A673 (cell line): ENCODE measurements at regions not wholly inside any gene's neighbourhood (a gene's known extent, or its start where the extent isn't known, plus 50 kb on each side); places are given as distances from the start of the nearest gene placed in this dataset.

Experiments
- BruUV-seq: library from RNA; stranded (reverse); fragments of 400-500 nt; replicated peaks from 2 replicates; lab custom pipeline; 2021; lab: Mats Ljungman, UMichigan
- CTCF ChIA-PET: fragments of 300-600 bp; sonication (Branson Sonifier 250); formaldehyde crosslinking; loops from one replicate; lab custom pipeline; 2022; ENCODE audit warnings: antibody characterized with exemption; lab: Charles Lee
- POLR2A ChIA-PET: fragments of 300-600 bp; sonication (Branson Sonifier 250); formaldehyde crosslinking; loops from one replicate; lab custom pipeline; 2022; ENCODE audit warnings: antibody characterized with exemption; ENCODE audit not compliant: low non-redundant PET; lab: Charles Lee
- DNase-seq: peaks from one replicate; pipeline ENCODE4 v3.0.0-alpha.2; 2015; ENCODE audit warnings: low spot score
- H3K27ac ChIP-seq: fragments of 200-600 bp; sonication (generic); 2 replicates; pipeline ENCODE4 v1.5.1; 2016; ENCODE audit warnings: mixed run types, low read depth, mild to moderate bottlenecking, mixed read lengths, antibody characterized with exemption, low read length; ENCODE audit not compliant: poor library complexity, severe bottlenecking
- H3K27me3 ChIP-seq: fragments of 200-600 bp; sonication (generic); replicated peaks from 2 replicates; pipeline ENCODE4 v1.6.1; 2017; ENCODE audit warnings: mixed run types, low read depth, mild to moderate bottlenecking, mixed read lengths, antibody characterized with exemption, low read length; ENCODE audit not compliant: insufficient read depth, poor library complexity
- H3K36me3 ChIP-seq: fragments of 200-600 bp; sonication (generic); 2 replicates; pipeline ENCODE4 v1.6.1; 2016; ENCODE audit warnings: mixed run types, mild to moderate bottlenecking, mixed read lengths, antibody characterized with exemption, low read length; ENCODE audit not compliant: insufficient read depth, poor library complexity, severe bottlenecking
- H3K4me1 ChIP-seq: fragments of 200-600 bp; sonication (generic); 2 replicates; pipeline ENCODE4 v1.6.1; 2017; ENCODE audit warnings: mixed run types, mild to moderate bottlenecking, mixed read lengths, antibody characterized with exemption, low read length; ENCODE audit not compliant: insufficient read depth, poor library complexity, severe bottlenecking
- H3K4me3 ChIP-seq: fragments of 200-600 bp; sonication (generic); 2 replicates; pipeline ENCODE4 v1.5.1; 2016; ENCODE audit warnings: low read depth, mixed run types, mild to moderate bottlenecking, mixed read lengths, low read length; ENCODE audit not compliant: poor library complexity, severe bottlenecking
- H3K9me3 ChIP-seq: fragments of 200-600 bp; sonication (generic); 2 replicates; pipeline ENCODE4 v1.6.1; 2016; ENCODE audit warnings: mixed run types, low read depth, mild to moderate bottlenecking, mixed read lengths, antibody characterized with exemption, low read length; ENCODE audit not compliant: poor library complexity, severe bottlenecking
- EZH2 ChIP-seq: fragments of 200-600 bp; sonication (generic); IDR thresholded peaks from 2 replicates; pipeline ENCODE4 v1.6.1; 2017; ENCODE audit warnings: borderline replicate concordance, low read depth, mild to moderate bottlenecking, mixed read lengths, antibody characterized with exemption, low read length; ENCODE audit not compliant: poor library complexity, severe bottlenecking
- intact Hi-C: fragments of 100-400 bp; cut with micrococcal nuclease; formaldehyde crosslinking; loops from one replicate; pipeline ENCODE4 v1.10.0; 2022; ENCODE audit not compliant: unreplicated experiment
- TF ChIP-seq, protein P1 (sequence below): fragments of 300-800, 200-600 bp; sonication (generic); conservative IDR thresholded peaks from 2 replicates; pipeline ENCODE4 v1.5.1; 2017; ENCODE audit warnings: low read depth, mild to moderate bottlenecking, antibody characterized with exemption, low read length, moderate library complexity, mixed read lengths

DNA sequence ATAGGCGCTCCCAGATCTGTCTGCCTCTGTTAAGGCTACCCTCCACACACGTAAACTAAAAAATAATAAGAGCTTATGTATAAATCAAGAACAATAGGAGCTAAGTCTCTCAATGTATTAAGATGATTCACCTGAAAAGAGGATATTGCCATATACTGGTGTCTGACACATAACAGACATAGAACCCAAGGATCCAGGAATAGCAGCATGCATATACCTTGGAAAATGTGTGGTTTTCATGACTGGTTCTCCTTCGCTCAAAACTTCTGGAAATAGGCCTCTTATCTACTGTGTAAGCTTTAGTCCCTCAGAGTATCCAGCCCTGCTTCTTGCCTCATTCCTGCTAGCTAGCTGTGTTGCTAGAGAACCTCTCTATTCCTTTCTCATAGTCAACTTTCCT lies 203.7 kb upstream of the SLITRK2 start:
- H3K4me3 ChIP-seq: no peak overlapping the region
- intact Hi-C loops: no loop called here
- DNase-seq: no peak
- H3K36me3 ChIP-seq: no peaks in the 10 kb centered on the region
- no peaks in the 10 kb centered on the region for H3K4me1 ChIP-seq
- TF ChIP-seq EZH2: no peak
- TF ChIP-seq, protein P1, sequence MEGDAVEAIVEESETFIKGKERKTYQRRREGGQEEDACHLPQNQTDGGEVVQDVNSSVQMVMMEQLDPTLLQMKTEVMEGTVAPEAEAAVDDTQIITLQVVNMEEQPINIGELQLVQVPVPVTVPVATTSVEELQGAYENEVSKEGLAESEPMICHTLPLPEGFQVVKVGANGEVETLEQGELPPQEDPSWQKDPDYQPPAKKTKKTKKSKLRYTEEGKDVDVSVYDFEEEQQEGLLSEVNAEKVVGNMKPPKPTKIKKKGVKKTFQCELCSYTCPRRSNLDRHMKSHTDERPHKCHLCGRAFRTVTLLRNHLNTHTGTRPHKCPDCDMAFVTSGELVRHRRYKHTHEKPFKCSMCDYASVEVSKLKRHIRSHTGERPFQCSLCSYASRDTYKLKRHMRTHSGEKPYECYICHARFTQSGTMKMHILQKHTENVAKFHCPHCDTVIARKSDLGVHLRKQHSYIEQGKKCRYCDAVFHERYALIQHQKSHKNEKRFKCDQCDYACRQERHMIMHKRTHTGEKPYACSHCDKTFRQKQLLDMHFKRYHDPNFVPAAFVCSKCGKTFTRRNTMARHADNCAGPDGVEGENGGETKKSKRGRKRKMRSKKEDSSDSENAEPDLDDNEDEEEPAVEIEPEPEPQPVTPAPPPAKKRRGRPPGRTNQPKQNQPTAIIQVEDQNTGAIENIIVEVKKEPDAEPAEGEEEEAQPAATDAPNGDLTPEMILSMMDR: no peak
- ChIA-PET POLR2A (no interaction called here), CTCF (no interaction called here)
- H3K9me3 ChIP-seq: peaks cover 13% of the 10 kb centered on the region
- no peak overlapping the region for H3K27ac ChIP-seq
- no peaks in the 10 kb centered on the region for H3K27me3 ChIP-seq
- no TSS peak for BruUV-seq

DNA sequence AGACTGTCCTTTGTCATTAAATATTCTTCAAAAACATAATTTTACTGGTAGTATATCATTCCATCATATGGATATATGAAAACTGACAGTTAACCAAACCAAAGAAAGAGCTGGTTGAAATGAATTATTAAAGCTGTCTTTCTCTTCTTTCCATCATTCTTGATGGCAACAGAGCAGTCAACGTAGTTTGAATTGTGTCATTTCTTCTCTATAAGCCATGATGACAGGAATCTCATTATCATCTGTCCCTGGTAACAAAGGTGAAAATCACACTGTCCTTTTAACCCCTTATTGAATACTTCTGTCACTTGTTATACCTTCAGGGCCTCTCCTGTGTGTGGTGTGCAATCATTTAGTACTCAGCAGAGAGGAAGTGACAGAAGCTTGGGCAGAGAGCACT lies 197.0 kb upstream of the SLITRK2 start:
- no peaks in the 10 kb centered on the region for H3K27me3 ChIP-seq
- intact Hi-C loops: no loop called here
- POLR2A ChIA-PET: no interaction called here
- no TSS peak for BruUV-seq
- peaks cover 12% of the 10 kb centered on the region for H3K9me3 ChIP-seq
- H3K36me3 ChIP-seq: no peaks in the 10 kb centered on the region
- no peak for DNase-seq
- H3K27ac ChIP-seq: no peak overlapping the region
- no peak overlapping the region for H3K4me3 ChIP-seq
- H3K4me1 ChIP-seq: no peaks in the 10 kb centered on the region
- CTCF ChIA-PET: no interaction called here
- TF ChIP-seq, protein P1: no peak
- TF ChIP-seq EZH2: no peak

DNA sequence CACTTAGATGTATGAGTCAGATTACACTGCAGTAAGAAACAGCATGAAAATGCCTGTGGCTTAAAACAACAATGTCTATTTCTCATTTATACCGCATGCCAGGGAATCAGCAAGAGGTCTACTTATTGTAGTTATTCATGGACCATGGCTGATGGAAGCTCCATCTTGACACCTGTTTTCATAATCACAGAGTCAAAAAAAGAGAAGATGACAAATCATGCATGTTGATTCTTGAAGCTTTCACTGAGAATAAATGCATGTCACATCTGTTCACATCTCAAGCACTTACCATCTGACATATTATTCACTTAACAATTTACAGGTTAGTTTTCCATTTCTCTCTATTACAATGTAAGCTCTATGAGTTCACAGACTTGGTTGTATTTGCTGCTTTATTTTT lies 194.2 kb upstream of the SLITRK2 start:
- Histone ChIP-seq H3K27ac (no peak overlapping the region), H3K36me3 (no peaks in the 10 kb centered on the region), H3K4me1 (no peaks in the 10 kb centered on the region), H3K27me3 (no peaks in the 10 kb centered on the region), H3K4me3 (no peak overlapping the region), H3K9me3 (peaks cover 18% of the 10 kb centered on the region)
- intact Hi-C loops: no loop called here
- TF ChIP-seq, protein P1: no peak
- no peak for TF ChIP-seq EZH2
- BruUV-seq: no TSS peak
- ChIA-PET CTCF (no interaction called here), POLR2A (no interaction called here)
- no peak for DNase-seq
